HG03354 (cell line): ENCODE measurements at regions not wholly inside any gene's neighbourhood (a gene's known extent, or its start where the extent isn't known, plus 50 kb on each side); places are given as distances from the start of the nearest gene placed in this dataset.
"Not testable (repeated sequence)": the region's sequence is repeated elsewhere in the genome, so short reads cannot be mapped to it uniquely, and the experiment has no call there.

ENCODE experiments used
- ATAC-seq: cut with Tn5 transposase; IDR thresholded peaks from one replicate; pipeline ENCODE4 v1.9.1; 2021; ENCODE audit warnings: mild to moderate bottlenecking; ENCODE audit not compliant: unreplicated experiment, poor library complexity, severe bottlenecking

- ATAC-seq = no peak
Observed at GRCh38 chr5:36777105-36777757, 99.3 kb upstream of the NIPBL start.

DNA sequence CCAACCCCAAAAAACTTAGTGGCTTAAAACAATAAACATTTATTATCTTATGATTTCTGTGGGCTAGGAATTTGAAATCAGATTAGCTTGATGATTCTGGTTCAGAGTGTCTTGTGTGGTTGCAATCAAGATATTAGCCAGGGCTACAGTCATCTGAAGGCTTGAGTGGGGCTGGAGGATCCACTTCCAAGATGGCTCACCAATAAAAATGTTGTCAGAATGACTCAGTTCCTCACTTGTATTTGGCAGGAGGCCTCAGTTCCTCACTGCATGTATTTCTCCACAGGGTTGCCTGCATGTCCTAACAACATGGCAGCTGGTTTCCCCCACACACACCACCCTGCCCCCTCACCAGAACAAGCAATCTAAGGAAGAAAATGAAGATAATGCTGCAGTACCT lies 98.2 kb upstream of the NIPBL start:
- ATAC-seq = no peak

DNA sequence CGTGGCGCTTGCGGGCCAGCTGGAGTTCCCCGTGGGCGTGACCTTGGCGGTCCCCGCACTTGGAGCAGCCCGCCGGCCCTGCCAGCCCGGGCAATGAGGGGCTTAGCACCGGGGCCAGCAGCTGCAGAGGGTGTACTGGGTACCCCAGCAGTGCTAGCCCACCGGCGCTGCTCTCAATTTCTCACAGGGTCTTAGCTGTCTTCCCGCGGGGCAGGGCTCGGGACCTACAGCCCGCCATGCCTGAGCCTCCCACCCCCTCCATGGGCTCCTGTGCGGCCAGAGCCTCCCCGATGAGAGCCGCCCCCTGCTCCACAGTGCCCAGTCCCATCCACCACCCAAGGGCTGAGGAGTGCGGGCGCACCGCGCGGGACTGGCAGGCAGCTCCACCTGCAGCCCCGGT lies 94.0 kb upstream of the NIPBL start:
- not testable (repeated sequence) for ATAC-seq

DNA sequence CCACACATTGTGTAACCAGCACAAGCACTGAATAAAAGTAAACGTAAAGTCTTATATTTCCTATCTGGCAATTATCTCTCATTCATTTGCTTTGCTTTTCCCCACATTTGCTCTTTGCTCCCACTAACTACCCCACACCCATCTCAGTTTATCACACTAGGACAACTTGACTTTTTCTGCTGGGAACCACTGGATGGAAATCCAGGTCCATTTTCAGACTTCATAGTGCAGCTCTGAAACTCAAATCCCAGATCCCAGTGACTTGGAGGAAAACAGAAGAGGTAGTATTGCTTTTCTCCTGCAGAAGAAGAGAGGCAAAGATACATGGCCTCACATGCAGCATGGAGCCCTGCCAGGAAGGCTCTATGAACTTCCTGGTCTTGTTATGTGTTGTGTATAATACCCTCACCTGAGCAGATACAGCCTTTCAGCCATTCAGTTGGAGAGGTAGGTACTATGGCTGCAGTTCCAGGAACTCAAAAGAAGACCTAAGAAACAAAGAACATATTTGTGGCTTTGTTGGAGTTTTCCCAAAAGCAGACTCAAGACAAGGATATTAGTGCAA lies 90.0 kb upstream of the NIPBL start:
- no peak for ATAC-seq

- ATAC-seq = no peak
Observed at GRCh38 chr5:36787365-36788093, 89.0 kb upstream of the NIPBL start.

GRCh38 chr5:36790847-36791246 lies 85.7 kb upstream of the NIPBL start:
- no peak for ATAC-seq

DNA sequence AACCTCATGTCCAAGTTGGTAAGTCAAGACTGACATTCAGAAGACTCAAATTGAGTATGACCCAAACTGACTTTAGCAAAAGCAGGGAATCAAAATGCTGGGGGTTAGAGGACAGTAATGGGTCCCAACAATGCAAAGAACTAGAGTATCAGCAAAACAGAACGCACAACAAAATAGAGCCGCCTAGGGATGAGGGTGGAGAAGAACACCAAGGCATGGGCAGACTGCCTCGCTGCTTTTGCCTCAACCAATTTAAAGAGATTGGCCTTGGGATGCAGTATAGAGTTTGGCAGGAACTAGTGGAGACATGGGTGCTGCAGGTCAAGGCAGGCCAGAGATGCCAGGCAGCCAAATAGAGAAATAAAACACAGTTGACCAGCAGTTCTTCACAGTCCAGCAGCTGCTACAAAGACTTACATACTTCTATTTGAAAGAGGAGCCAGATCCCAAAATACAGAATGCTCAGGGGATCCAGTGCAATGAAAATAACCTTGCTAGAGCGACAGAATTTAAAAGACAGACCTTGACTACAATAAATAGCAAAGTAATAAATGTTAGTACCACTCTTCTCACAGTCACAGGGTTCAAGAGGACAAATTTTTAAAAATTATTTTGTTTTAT lies 83.9 kb upstream of the NIPBL start:
- no peak for ATAC-seq

DNA sequence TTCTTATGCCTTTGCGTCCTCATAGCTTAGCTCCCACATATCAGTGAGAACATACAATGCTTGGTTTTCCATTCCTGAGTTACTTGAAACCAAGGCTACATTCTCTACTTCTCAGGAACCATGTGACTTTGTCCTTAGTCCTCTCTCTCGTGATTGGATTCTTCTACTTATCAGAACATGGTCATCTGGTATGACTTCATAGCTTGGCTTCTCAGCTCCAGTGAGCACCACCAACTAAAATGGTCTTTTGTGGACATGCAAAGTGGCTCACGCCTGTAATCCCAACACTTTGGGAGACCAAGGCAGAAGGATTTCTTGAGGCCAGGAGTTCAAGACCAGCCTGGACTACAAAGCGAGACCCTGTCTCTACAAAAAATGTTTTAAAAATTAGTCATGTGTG lies 81.2 kb upstream of the NIPBL start:
- no peak for ATAC-seq

GRCh38 chr5:36796155-36796554 lies 80.4 kb upstream of the NIPBL start:
- ATAC-seq = no peak

- ATAC-seq = no peak
Observed at GRCh38 chr5:36801523-36801922, 75.0 kb upstream of the NIPBL start.

- ATAC-seq = no peak
Observed at GRCh38 chr5:36802187-36802586, 74.4 kb upstream of the NIPBL start.

DNA sequence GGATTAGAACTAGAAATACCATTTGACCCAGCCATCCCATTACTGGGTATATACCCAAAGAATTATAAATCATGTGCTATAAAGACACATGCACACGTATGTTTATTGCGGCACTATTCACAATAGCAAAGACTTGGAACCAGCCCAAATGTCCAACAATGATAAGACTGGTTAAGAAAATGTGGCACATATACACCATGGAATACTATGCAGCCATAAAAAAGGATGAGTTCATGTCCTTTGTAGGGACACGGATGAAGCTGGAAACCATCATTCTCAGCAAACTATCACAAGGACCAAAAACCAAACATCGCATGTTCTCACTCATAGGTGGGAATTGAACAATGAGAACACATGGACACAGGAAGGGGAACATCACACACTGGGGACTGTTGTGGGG lies 63.3 kb upstream of the NIPBL start:
- ATAC-seq = not testable (repeated sequence)

GRCh38 chr5:36815871-36816270 lies 60.7 kb upstream of the NIPBL start:
- ATAC-seq = no peak

GRCh38 chr5:36820900-36821299 lies 55.7 kb upstream of the NIPBL start:
- no peak for ATAC-seq

GRCh38 chr5:36826694-36827093 lies 49.9 kb upstream of the NIPBL start:
- ATAC-seq = no peak
